ENCODE measurements at regions not wholly inside any gene's neighbourhood (a gene's known extent, or its start where the extent isn't known, plus 50 kb on each side); places are given as distances from the start of the nearest gene placed in this dataset.

DNA sequence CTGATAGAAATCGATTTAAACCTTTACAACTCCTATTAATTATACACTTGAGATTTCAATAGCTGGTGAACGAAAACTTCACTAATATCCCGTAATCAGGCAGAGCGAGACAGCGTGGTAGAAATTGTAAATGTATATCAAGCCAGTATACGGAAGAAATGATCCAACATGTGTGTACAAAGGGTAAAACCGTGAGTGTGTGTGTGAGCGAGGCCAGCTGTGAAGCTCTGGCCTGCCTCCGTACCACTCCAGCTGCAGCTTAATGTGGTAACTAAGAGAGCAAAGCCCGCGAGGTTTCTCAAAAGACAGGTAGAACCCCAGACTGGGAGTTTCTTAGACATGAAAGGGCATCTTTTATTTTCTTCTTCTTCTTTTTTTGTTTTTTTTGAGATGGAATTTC, 52.3 kb upstream of the ZNF516 start:
- TF ChIP-seq, protein P1, sequence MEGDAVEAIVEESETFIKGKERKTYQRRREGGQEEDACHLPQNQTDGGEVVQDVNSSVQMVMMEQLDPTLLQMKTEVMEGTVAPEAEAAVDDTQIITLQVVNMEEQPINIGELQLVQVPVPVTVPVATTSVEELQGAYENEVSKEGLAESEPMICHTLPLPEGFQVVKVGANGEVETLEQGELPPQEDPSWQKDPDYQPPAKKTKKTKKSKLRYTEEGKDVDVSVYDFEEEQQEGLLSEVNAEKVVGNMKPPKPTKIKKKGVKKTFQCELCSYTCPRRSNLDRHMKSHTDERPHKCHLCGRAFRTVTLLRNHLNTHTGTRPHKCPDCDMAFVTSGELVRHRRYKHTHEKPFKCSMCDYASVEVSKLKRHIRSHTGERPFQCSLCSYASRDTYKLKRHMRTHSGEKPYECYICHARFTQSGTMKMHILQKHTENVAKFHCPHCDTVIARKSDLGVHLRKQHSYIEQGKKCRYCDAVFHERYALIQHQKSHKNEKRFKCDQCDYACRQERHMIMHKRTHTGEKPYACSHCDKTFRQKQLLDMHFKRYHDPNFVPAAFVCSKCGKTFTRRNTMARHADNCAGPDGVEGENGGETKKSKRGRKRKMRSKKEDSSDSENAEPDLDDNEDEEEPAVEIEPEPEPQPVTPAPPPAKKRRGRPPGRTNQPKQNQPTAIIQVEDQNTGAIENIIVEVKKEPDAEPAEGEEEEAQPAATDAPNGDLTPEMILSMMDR (IDR thresholded peaks at IDR 0.05): no peak
- no peak for TF ChIP-seq POLR2AphosphoS5 (IDR thresholded peaks at IDR 0.05; ENCODE audit: low read depth, low read length)
- no peak for TF ChIP-seq SIN3A (IDR thresholded peaks at IDR 0.05; ENCODE audit: borderline replicate concordance, insufficient read depth, low read depth, low read length)
- no peak for TF ChIP-seq TCF7L2 (IDR thresholded peaks at IDR 0.05; ENCODE audit: low read depth, low read length)
- TF ChIP-seq, protein P2, sequence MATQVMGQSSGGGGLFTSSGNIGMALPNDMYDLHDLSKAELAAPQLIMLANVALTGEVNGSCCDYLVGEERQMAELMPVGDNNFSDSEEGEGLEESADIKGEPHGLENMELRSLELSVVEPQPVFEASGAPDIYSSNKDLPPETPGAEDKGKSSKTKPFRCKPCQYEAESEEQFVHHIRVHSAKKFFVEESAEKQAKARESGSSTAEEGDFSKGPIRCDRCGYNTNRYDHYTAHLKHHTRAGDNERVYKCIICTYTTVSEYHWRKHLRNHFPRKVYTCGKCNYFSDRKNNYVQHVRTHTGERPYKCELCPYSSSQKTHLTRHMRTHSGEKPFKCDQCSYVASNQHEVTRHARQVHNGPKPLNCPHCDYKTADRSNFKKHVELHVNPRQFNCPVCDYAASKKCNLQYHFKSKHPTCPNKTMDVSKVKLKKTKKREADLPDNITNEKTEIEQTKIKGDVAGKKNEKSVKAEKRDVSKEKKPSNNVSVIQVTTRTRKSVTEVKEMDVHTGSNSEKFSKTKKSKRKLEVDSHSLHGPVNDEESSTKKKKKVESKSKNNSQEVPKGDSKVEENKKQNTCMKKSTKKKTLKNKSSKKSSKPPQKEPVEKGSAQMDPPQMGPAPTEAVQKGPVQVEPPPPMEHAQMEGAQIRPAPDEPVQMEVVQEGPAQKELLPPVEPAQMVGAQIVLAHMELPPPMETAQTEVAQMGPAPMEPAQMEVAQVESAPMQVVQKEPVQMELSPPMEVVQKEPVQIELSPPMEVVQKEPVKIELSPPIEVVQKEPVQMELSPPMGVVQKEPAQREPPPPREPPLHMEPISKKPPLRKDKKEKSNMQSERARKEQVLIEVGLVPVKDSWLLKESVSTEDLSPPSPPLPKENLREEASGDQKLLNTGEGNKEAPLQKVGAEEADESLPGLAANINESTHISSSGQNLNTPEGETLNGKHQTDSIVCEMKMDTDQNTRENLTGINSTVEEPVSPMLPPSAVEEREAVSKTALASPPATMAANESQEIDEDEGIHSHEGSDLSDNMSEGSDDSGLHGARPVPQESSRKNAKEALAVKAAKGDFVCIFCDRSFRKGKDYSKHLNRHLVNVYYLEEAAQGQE (IDR thresholded peaks at IDR 0.05; ENCODE audit: insufficient read depth in 1 of 2, low read depth in 2 of 2, low read length in 1 of 2): no peak
- DNase-seq (ENCODE audit: low read depth, low spot score) (no peak), ATAC-seq (no peak)
- Histone ChIP-seq H3K27ac (ENCODE audit: low read length) (no peak overlapping the region), H3K4me1 (ENCODE audit: control insufficient read depth, insufficient read depth, low read length) (no peaks in the 10 kb centered on the region), H3K9me3 (ENCODE audit: control insufficient read depth, insufficient read depth, low read depth, low read length) (no peaks in the 10 kb centered on the region), H3K36me3 (ENCODE audit: control insufficient read depth, insufficient read depth, low read length) (no peaks in the 10 kb centered on the region), H3K4me3 (ENCODE audit: low read depth in 2 of 2, low read length in 2 of 2) (no peak overlapping the region), H3K27me3 (ENCODE audit: control insufficient read depth, insufficient read depth, low read length) (peaks cover 17% of the 10 kb centered on the region; the same call in 1 of the 2 replicates)
- ChIA-PET POLR2A (no interaction called here), CTCF (no interaction called here)
- intact Hi-C loops (cut with micrococcal nuclease; ENCODE audit: unreplicated experiment) (no loop called here), in situ Hi-C loops (cut with HindIII; ENCODE audit: low pct_unique_long_range_greater_than_20kb, low sequenced_read_pairs) (no loop called here)
- BruUV-seq (replicated peaks): no TSS peak

GRCh38 chr18:76546436-76546835, 51.4 kb upstream of the ZNF516 start:
- no peaks in the 10 kb centered on the region for H3K36me3 ChIP-seq (ENCODE audit: control insufficient read depth, insufficient read depth, low read length)
- no peak overlapping the region for H3K27ac ChIP-seq (ENCODE audit: low read length)
- no peak for ATAC-seq
- no TSS peak for BruUV-seq (replicated peaks)
- peaks cover 17% of the 10 kb centered on the region; the same call in 1 of the 2 replicates for H3K27me3 ChIP-seq (ENCODE audit: control insufficient read depth, insufficient read depth, low read length)
- TF ChIP-seq, protein P2 (IDR thresholded peaks at IDR 0.05; ENCODE audit: insufficient read depth in 1 of 2, low read depth in 2 of 2, low read length in 1 of 2): no peak
- TF ChIP-seq TCF7L2 (IDR thresholded peaks at IDR 0.05; ENCODE audit: low read depth, low read length): no peak
- TF ChIP-seq POLR2AphosphoS5 (IDR thresholded peaks at IDR 0.05; ENCODE audit: low read depth, low read length): no peak
- TF ChIP-seq, protein P1 (IDR thresholded peaks at IDR 0.05): no peak
- no peak for TF ChIP-seq SIN3A (IDR thresholded peaks at IDR 0.05; ENCODE audit: borderline replicate concordance, insufficient read depth, low read depth, low read length)
- POLR2A ChIA-PET: no interaction called here
- DNase-seq (ENCODE audit: low read depth, low spot score): no peak
- intact Hi-C loops (cut with micrococcal nuclease; ENCODE audit: unreplicated experiment): no loop called here
- H3K9me3 ChIP-seq (ENCODE audit: control insufficient read depth, insufficient read depth, low read depth, low read length): no peaks in the 10 kb centered on the region
- no peaks in the 10 kb centered on the region for H3K4me1 ChIP-seq (ENCODE audit: control insufficient read depth, insufficient read depth, low read length)
- in situ Hi-C loops (cut with HindIII; ENCODE audit: low pct_unique_long_range_greater_than_20kb, low sequenced_read_pairs): no loop called here
- CTCF ChIA-PET: no interaction called here
- H3K4me3 ChIP-seq (ENCODE audit: low read depth in 2 of 2, low read length in 2 of 2): no peak overlapping the region
